ENCODE measurements at regions not wholly inside any gene's neighbourhood (a gene's known extent, or its start where the extent isn't known, plus 50 kb on each side); places are given as distances from the start of the nearest gene placed in this dataset.
"Not testable (repeated sequence)": the region's sequence is repeated elsewhere in the genome, so short reads cannot be mapped to it uniquely, and the experiment has no call there.

- Mint-ChIP-seq H3K27me3 (ENCODE audit: low read depth) (no peaks in the 10 kb centered on the region), H3K9me3 (no peaks in the 10 kb centered on the region), H3K4me3 (no peak overlapping the region), H3K27ac (ENCODE audit: unreplicated experiment) (no peak overlapping the region), H3K4me1 (peaks cover 19% of the 10 kb centered on the region), H3K36me3 (ENCODE audit: low read depth) (no peaks in the 10 kb centered on the region)
- DNase-seq (ENCODE audit: low read depth, low spot score): no peak
- no peak for TF ChIP-seq CTCF (conservative IDR thresholded peaks at IDR 0.05)
These were observed 492.7 kb upstream of the DDX18 start for GRCh38 chr2:117321816-117322215.

- Mint-ChIP-seq H3K4me1 (peaks cover 7% of the 10 kb centered on the region), H3K9me3 (no peaks in the 10 kb centered on the region), H3K27ac (ENCODE audit: unreplicated experiment) (no peak overlapping the region), H3K36me3 (ENCODE audit: low read depth) (no peaks in the 10 kb centered on the region), H3K4me3 (no peak overlapping the region), H3K27me3 (ENCODE audit: low read depth) (no peaks in the 10 kb centered on the region)
- no peak for TF ChIP-seq CTCF (conservative IDR thresholded peaks at IDR 0.05)
- no peak for DNase-seq (ENCODE audit: low read depth, low spot score)
These were observed 491.2 kb upstream of the DDX18 start for GRCh38 chr2:117323331-117323730.

- no peak overlapping the region for H3K27ac Mint-ChIP-seq (ENCODE audit: unreplicated experiment)
- no peaks in the 10 kb centered on the region for H3K9me3 Mint-ChIP-seq
- no peak for DNase-seq (ENCODE audit: low read depth, low spot score)
- no peak for TF ChIP-seq CTCF (conservative IDR thresholded peaks at IDR 0.05)
- no peaks in the 10 kb centered on the region for H3K36me3 Mint-ChIP-seq (ENCODE audit: low read depth)
- H3K4me3 Mint-ChIP-seq: no peak overlapping the region
- H3K4me1 Mint-ChIP-seq: no peaks in the 10 kb centered on the region
- H3K27me3 Mint-ChIP-seq (ENCODE audit: low read depth): no peaks in the 10 kb centered on the region
These were observed 483.9 kb upstream of the DDX18 start for GRCh38 chr2:117330641-117331040.

GRCh38 chr2:117335967-117336366 is 478.5 kb upstream of the DDX18 start:
- no peak overlapping the region for H3K27ac Mint-ChIP-seq (ENCODE audit: unreplicated experiment)
- no peak for TF ChIP-seq CTCF (conservative IDR thresholded peaks at IDR 0.05)

GRCh38 chr2:117336496-117336895 is 478.0 kb upstream of the DDX18 start:
- Mint-ChIP-seq H3K4me3 (no peak overlapping the region), H3K27ac (ENCODE audit: unreplicated experiment) (no peak overlapping the region), H3K27me3 (ENCODE audit: low read depth) (no peaks in the 10 kb centered on the region), H3K9me3 (no peaks in the 10 kb centered on the region), H3K4me1 (no peaks in the 10 kb centered on the region), H3K36me3 (ENCODE audit: low read depth) (no peaks in the 10 kb centered on the region)
- DNase-seq (ENCODE audit: low read depth, low spot score): no peak
- no peak for TF ChIP-seq CTCF (conservative IDR thresholded peaks at IDR 0.05)

More at GRCh38 chr2:117335967-117336366, 478.5 kb upstream of the DDX18 start:
- Mint-ChIP-seq H3K36me3 (ENCODE audit: low read depth) (no peaks in the 10 kb centered on the region), H3K4me3 (no peak overlapping the region), H3K4me1 (no peaks in the 10 kb centered on the region), H3K9me3 (no peaks in the 10 kb centered on the region), H3K27me3 (ENCODE audit: low read depth) (no peaks in the 10 kb centered on the region)
- DNase-seq (ENCODE audit: low read depth, low spot score): no peak

GRCh38 chr2:117337981-117338380 is 476.5 kb upstream of the DDX18 start:
- H3K9me3 Mint-ChIP-seq; H3K4me3 Mint-ChIP-seq; H3K36me3 Mint-ChIP-seq (ENCODE audit: low read depth); H3K27me3 Mint-ChIP-seq (ENCODE audit: low read depth); H3K4me1 Mint-ChIP-seq; DNase-seq (ENCODE audit: low read depth, low spot score); H3K27ac Mint-ChIP-seq (ENCODE audit: unreplicated experiment): not testable (repeated sequence)
